ENCODE measurements at regions not wholly inside any gene's neighbourhood (a gene's known extent, or its start where the extent isn't known, plus 50 kb on each side); places are given as distances from the start of the nearest gene placed in this dataset.

DNA sequence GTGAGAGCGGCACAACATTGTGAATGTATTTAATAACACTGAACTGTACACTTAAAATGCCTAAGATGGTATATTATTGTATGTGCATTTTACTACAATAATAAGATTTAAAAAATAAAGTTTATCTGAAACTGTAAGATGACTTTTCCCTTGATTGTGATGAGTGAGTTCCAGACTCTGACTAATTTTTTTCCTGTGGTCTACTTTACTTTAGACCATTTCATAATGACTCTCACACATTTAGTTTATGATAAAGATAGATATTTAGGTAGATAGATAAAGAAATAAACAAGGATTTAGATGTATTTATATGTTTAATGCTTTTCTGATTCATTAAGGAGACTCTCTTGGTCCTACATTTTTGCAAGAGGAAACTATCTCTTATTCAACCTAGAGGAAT lies 835.9 kb upstream of the SORCS1 start:
- H3K4me1 ChIP-seq (ENCODE audit: control insufficient read depth, extremely low read depth, insufficient read depth, low read length), result no peaks in the 10 kb centered on the region
- H3K4me2 ChIP-seq (ENCODE audit: extremely low read depth, insufficient read depth, low read length), result no peak overlapping the region
- H4K20me1 ChIP-seq (ENCODE audit: control insufficient read depth, extremely low read depth, insufficient read depth, low read length), result no peaks in the 10 kb centered on the region
- H3K27me3 ChIP-seq (ENCODE audit: control insufficient read depth, insufficient read depth, low read length), result no peaks in the 10 kb centered on the region
- no peak overlapping the region for H3K27ac ChIP-seq (ENCODE audit: insufficient read depth, low read length)
- no peak overlapping the region for H3K4me3 ChIP-seq (replicated peaks in 1 of 4; ENCODE audit: control extremely low read depth in 1 of 4, insufficient read depth in 1 of 4, low read depth in 3 of 4, low read length in 4 of 4)
- H3K79me2 ChIP-seq (ENCODE audit: control insufficient read depth, insufficient read depth, low read length), result no peaks in the 10 kb centered on the region
- H2AFZ ChIP-seq (ENCODE audit: low read length), result no peak overlapping the region
- H3K9ac ChIP-seq (ENCODE audit: insufficient read depth, low read length), result no peak overlapping the region
- no peak for DNase-seq (ENCODE audit: low read depth in 2 of 2)
- no peak for TF ChIP-seq EZH2 (IDR thresholded peaks at IDR 0.05; ENCODE audit: low read length, missing control alignments)
- TF ChIP-seq, protein P1, sequence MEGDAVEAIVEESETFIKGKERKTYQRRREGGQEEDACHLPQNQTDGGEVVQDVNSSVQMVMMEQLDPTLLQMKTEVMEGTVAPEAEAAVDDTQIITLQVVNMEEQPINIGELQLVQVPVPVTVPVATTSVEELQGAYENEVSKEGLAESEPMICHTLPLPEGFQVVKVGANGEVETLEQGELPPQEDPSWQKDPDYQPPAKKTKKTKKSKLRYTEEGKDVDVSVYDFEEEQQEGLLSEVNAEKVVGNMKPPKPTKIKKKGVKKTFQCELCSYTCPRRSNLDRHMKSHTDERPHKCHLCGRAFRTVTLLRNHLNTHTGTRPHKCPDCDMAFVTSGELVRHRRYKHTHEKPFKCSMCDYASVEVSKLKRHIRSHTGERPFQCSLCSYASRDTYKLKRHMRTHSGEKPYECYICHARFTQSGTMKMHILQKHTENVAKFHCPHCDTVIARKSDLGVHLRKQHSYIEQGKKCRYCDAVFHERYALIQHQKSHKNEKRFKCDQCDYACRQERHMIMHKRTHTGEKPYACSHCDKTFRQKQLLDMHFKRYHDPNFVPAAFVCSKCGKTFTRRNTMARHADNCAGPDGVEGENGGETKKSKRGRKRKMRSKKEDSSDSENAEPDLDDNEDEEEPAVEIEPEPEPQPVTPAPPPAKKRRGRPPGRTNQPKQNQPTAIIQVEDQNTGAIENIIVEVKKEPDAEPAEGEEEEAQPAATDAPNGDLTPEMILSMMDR (conservative IDR thresholded peaks at IDR 0.05 in 1 of 2, IDR thresholded peaks at IDR 0.05 in 1 of 2; ENCODE audit: low read depth in 1 of 2, low read length in 2 of 2), result no peak
- H3K9me3 ChIP-seq (ENCODE audit: control insufficient read depth, insufficient read depth, low read depth, low read length), result no peaks in the 10 kb centered on the region
- H3K36me3 ChIP-seq (ENCODE audit: control insufficient read depth, insufficient read depth, low read length), result no peaks in the 10 kb centered on the region

DNA sequence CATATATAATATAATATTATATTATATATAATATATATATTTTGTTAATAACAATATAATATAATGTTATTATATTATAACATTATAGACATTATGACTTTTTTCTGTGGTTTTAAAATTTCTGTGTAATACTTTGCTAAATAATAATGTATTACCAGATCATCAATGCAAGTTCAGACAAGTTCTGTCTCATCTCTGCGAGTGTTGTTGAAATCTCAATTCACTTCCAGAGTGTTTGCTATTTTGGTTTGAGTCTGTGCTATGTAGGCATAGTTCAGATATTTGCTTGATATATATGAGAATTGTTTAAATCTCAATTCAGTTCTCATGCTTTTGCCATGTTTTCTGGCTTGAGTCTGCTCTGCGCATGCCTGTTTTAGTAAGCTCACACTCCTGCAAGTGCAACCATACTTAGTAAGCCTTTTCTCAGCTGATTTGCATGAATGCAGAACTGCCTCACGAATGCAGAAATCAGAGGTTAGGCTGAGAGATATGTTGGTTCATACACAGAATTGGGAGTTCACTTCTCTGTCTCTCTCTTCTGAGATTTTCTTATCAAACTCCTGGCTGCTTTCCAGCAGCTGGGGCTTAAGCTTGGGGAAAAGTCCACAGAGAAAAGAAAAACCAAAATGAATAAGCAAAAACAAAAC lies 830.2 kb upstream of the SORCS1 start:
- no peak for TF ChIP-seq EZH2 (IDR thresholded peaks at IDR 0.05; ENCODE audit: low read length, missing control alignments)
- TF ChIP-seq, protein P1 (conservative IDR thresholded peaks at IDR 0.05 in 1 of 2, IDR thresholded peaks at IDR 0.05 in 1 of 2; ENCODE audit: low read depth in 1 of 2, low read length in 2 of 2), result no peak

DNA sequence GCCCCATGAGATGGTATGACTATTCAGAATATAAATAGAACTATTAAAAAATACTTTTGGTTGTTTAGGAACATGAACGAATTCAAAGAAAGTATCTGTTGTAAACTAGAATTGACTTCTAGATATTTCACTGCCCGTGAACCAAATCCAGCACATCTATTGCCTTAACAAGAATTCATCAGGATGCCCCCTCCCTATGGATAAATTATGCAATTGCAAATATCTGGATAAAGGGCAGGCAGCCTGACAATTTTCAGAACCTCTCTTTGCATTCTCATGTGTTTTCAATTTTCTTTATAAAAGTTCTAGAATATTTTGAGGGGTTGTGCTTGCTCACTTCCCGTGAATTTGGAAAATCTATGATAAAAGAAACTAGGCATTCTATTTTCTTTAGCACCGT lies 822.1 kb upstream of the SORCS1 start:
- no peak overlapping the region for H3K9ac ChIP-seq (ENCODE audit: insufficient read depth, low read length)
- no peak overlapping the region for H3K4me3 ChIP-seq (replicated peaks in 1 of 4; ENCODE audit: control extremely low read depth in 1 of 4, insufficient read depth in 1 of 4, low read depth in 3 of 4, low read length in 4 of 4)
- no peak overlapping the region for H3K4me2 ChIP-seq (ENCODE audit: extremely low read depth, insufficient read depth, low read length)
- no peaks in the 10 kb centered on the region for H3K9me3 ChIP-seq (ENCODE audit: control insufficient read depth, insufficient read depth, low read depth, low read length)
- no peaks in the 10 kb centered on the region for H3K4me1 ChIP-seq (ENCODE audit: control insufficient read depth, extremely low read depth, insufficient read depth, low read length)
- no peak overlapping the region for H2AFZ ChIP-seq (ENCODE audit: low read length)
- TF ChIP-seq EZH2 (IDR thresholded peaks at IDR 0.05; ENCODE audit: low read length, missing control alignments), result no peak
- no peaks in the 10 kb centered on the region for H3K27me3 ChIP-seq (ENCODE audit: control insufficient read depth, insufficient read depth, low read length)
- H3K27ac ChIP-seq (ENCODE audit: insufficient read depth, low read length), result no peak overlapping the region
- no peaks in the 10 kb centered on the region for H3K36me3 ChIP-seq (ENCODE audit: control insufficient read depth, insufficient read depth, low read length)
- no peaks in the 10 kb centered on the region for H3K79me2 ChIP-seq (ENCODE audit: control insufficient read depth, insufficient read depth, low read length)
- H4K20me1 ChIP-seq (ENCODE audit: control insufficient read depth, extremely low read depth, insufficient read depth, low read length), result no peaks in the 10 kb centered on the region
- no peak for DNase-seq (ENCODE audit: low read depth in 2 of 2)

More for the DNA sequence above, 830.2 kb upstream of the SORCS1 start:
- no peaks in the 10 kb centered on the region for H3K27me3 ChIP-seq (ENCODE audit: control insufficient read depth, insufficient read depth, low read length)
- no peaks in the 10 kb centered on the region for H4K20me1 ChIP-seq (ENCODE audit: control insufficient read depth, extremely low read depth, insufficient read depth, low read length)
- no peak overlapping the region for H3K27ac ChIP-seq (ENCODE audit: insufficient read depth, low read length)
- DNase-seq (ENCODE audit: low read depth in 2 of 2), result peak in 1 of 2 donors; percentile 1
- H3K4me3 ChIP-seq (replicated peaks in 1 of 4; ENCODE audit: control extremely low read depth in 1 of 4, insufficient read depth in 1 of 4, low read depth in 3 of 4, low read length in 4 of 4), result no peak overlapping the region
- no peaks in the 10 kb centered on the region for H3K36me3 ChIP-seq (ENCODE audit: control insufficient read depth, insufficient read depth, low read length)
- H3K4me1 ChIP-seq (ENCODE audit: control insufficient read depth, extremely low read depth, insufficient read depth, low read length), result no peaks in the 10 kb centered on the region
- H3K4me2 ChIP-seq (ENCODE audit: extremely low read depth, insufficient read depth, low read length), result no peak overlapping the region
- no peaks in the 10 kb centered on the region for H3K9me3 ChIP-seq (ENCODE audit: control insufficient read depth, insufficient read depth, low read depth, low read length)
- no peak overlapping the region for H3K9ac ChIP-seq (ENCODE audit: insufficient read depth, low read length)
- H2AFZ ChIP-seq (ENCODE audit: low read length), result no peak overlapping the region
- H3K79me2 ChIP-seq (ENCODE audit: control insufficient read depth, insufficient read depth, low read length), result no peaks in the 10 kb centered on the region

Data from fibroblast of lung (primary cell).